ENCODE measurements at regions not wholly inside any gene's neighbourhood (a gene's known extent, or its start where the extent isn't known, plus 50 kb on each side); places are given as distances from the start of the nearest gene placed in this dataset.

DNA sequence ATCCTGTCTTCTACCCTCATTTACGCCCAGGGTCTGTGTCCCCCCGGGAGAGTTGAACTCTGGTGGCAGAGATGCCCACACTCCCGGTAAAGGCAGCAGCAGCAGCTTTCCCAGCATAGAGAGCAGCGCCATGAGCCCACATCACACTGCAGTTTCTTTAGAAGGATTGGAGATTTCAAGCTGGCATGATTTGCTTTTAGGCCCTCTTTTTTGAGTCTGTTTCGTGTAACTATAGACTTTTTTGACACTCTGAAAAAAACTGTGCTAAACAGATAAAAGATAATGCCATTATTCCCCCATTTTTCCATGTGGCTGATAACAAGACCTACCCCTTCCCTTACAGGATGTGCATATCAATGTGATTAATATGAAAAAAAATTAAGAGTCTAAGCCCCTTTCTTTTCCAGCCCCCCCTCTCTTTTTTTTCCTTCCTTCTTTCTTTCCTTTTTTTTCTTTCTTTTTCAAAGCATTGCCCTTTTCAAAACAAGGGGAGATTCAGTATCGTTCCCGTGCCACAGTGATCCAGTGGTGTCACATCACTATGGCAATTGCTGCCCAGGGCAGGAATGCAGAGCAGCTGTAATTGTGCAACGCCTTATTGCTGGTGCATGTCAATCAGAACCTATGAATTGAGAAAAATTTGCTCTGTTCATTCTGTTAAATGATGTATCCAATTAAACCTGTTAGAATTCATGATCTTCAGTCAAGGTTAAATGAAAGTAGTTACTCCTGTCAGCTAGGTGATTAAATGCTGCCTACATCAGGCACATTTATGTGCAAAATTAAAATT, 104.5 kb downstream of the CDCA7 start:
- TF ChIP-seq ELF4 (IDR thresholded peaks at IDR 0.05) (no peak), FOXM1 (IDR thresholded peaks at IDR 0.05; ENCODE audit: borderline replicate concordance) (no peak), BHLHE40 (IDR thresholded peaks at IDR 0.05; ENCODE audit: borderline replicate concordance) (no peak), TARDBP (IDR thresholded peaks at IDR 0.05) (no peak), SP1 (IDR thresholded peaks at IDR 0.05) (no peak), FOXK2 (IDR thresholded peaks at IDR 0.05) (no peak), ZNF384 (IDR thresholded peaks at IDR 0.05) (no peak), HDGF (IDR thresholded peaks at IDR 0.05; ENCODE audit: borderline replicate concordance) (no peak), SUZ12 (IDR thresholded peaks at IDR 0.05) (no peak), FOXA1 (IDR thresholded peaks at IDR 0.05) (no peak), NFRKB (IDR thresholded peaks at IDR 0.05) (no peak), ARNT (IDR thresholded peaks at IDR 0.05) (no peak), L3MBTL2 (conservative IDR thresholded peaks at IDR 0.05) (no peak)
- TF ChIP-seq, protein P1, sequence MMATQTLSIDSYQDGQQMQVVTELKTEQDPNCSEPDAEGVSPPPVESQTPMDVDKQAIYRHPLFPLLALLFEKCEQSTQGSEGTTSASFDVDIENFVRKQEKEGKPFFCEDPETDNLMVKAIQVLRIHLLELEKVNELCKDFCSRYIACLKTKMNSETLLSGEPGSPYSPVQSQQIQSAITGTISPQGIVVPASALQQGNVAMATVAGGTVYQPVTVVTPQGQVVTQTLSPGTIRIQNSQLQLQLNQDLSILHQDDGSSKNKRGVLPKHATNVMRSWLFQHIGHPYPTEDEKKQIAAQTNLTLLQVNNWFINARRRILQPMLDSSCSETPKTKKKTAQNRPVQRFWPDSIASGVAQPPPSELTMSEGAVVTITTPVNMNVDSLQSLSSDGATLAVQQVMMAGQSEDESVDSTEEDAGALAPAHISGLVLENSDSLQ (IDR thresholded peaks at IDR 0.05) = no peak
